ENCODE measurements at regions not wholly inside any gene's neighbourhood (a gene's known extent, or its start where the extent isn't known, plus 50 kb on each side); places are given as distances from the start of the nearest gene placed in this dataset.

- H3K36me3 Mint-ChIP-seq (ENCODE audit: low read depth), result no peaks in the 10 kb centered on the region
- H3K27ac Mint-ChIP-seq, result no peak overlapping the region
- ATAC-seq, result no peak
- no peaks in the 10 kb centered on the region for H3K9me3 ChIP-seq (ENCODE audit: control insufficient read depth, low read length, poor library complexity, severe bottlenecking)
- H3K4me3 Mint-ChIP-seq, result no peak overlapping the region
- no peak for DNase-seq
- no peaks in the 10 kb centered on the region for H3K27me3 Mint-ChIP-seq
- no peaks in the 10 kb centered on the region for H3K4me1 Mint-ChIP-seq
These were observed 2015.7 kb upstream of the LRRTM1 start for GRCh38 chr2:82320296-82320695.

GRCh38 chr2:82317012-82317411 is 2012.5 kb upstream of the LRRTM1 start:
- Mint-ChIP-seq H3K36me3 (ENCODE audit: low read depth) (no peaks in the 10 kb centered on the region), H3K4me1 (no peaks in the 10 kb centered on the region), H3K4me3 (no peak overlapping the region), H3K27ac (no peak overlapping the region), H3K27me3 (no peaks in the 10 kb centered on the region)
- no peaks in the 10 kb centered on the region for H3K9me3 ChIP-seq (ENCODE audit: control insufficient read depth, low read length, poor library complexity, severe bottlenecking)
- ATAC-seq (no peak), DNase-seq (no peak)

- Mint-ChIP-seq H3K27me3 (no peaks in the 10 kb centered on the region), H3K4me1 (no peaks in the 10 kb centered on the region), H3K27ac (no peak overlapping the region), H3K4me3 (no peak overlapping the region), H3K36me3 (ENCODE audit: low read depth) (no peaks in the 10 kb centered on the region)
- DNase-seq (no peak), ATAC-seq (no peak)
- no peaks in the 10 kb centered on the region for H3K9me3 ChIP-seq (ENCODE audit: control insufficient read depth, low read length, poor library complexity, severe bottlenecking)
These were observed 2012.0 kb upstream of the LRRTM1 start for GRCh38 chr2:82316586-82316985.

GRCh38 chr2:82314836-82315472 is 2010.4 kb upstream of the LRRTM1 start:
- H3K4me3 Mint-ChIP-seq, result no peak overlapping the region
- no peak for DNase-seq
- no peaks in the 10 kb centered on the region for H3K27me3 Mint-ChIP-seq
- no peaks in the 10 kb centered on the region for H3K4me1 Mint-ChIP-seq
- H3K9me3 ChIP-seq (ENCODE audit: control insufficient read depth, low read length, poor library complexity, severe bottlenecking), result no peaks in the 10 kb centered on the region
- no peaks in the 10 kb centered on the region for H3K36me3 Mint-ChIP-seq (ENCODE audit: low read depth)
- H3K27ac Mint-ChIP-seq, result no peak overlapping the region
- ATAC-seq, result no peak

GRCh38 chr2:82307511-82307910 is 2003.0 kb upstream of the LRRTM1 start:
- Mint-ChIP-seq H3K4me3 (no peak overlapping the region), H3K27me3 (no peaks in the 10 kb centered on the region), H3K4me1 (no peaks in the 10 kb centered on the region), H3K36me3 (ENCODE audit: low read depth) (no peaks in the 10 kb centered on the region), H3K27ac (no peak overlapping the region)
- DNase-seq (no peak), ATAC-seq (no peak)
- H3K9me3 ChIP-seq (ENCODE audit: control insufficient read depth, low read length, poor library complexity, severe bottlenecking), result peaks cover 3% of the 10 kb centered on the region

- H3K36me3 Mint-ChIP-seq (ENCODE audit: low read depth), result no peaks in the 10 kb centered on the region
- H3K4me3 Mint-ChIP-seq, result no peak overlapping the region
- no peaks in the 10 kb centered on the region for H3K27me3 Mint-ChIP-seq
- H3K9me3 ChIP-seq (ENCODE audit: control insufficient read depth, low read length, poor library complexity, severe bottlenecking), result peaks cover 3% of the 10 kb centered on the region
- no peak overlapping the region for H3K27ac Mint-ChIP-seq
- no peak for DNase-seq
- no peaks in the 10 kb centered on the region for H3K4me1 Mint-ChIP-seq
- ATAC-seq, result no peak
These were observed 1997.0 kb upstream of the LRRTM1 start for GRCh38 chr2:82301506-82301905.

- no peak overlapping the region for H3K4me3 Mint-ChIP-seq
- no peak overlapping the region for H3K27ac Mint-ChIP-seq
- DNase-seq (no peak), ATAC-seq (no peak)
- H3K9me3 ChIP-seq (ENCODE audit: control insufficient read depth, low read length, poor library complexity, severe bottlenecking), result no peaks in the 10 kb centered on the region
- H3K36me3 Mint-ChIP-seq (ENCODE audit: low read depth), result no peaks in the 10 kb centered on the region
- H3K27me3 Mint-ChIP-seq, result no peaks in the 10 kb centered on the region
- H3K4me1 Mint-ChIP-seq, result no peaks in the 10 kb centered on the region
These were observed 1984.9 kb upstream of the LRRTM1 start for GRCh38 chr2:82289446-82289845.

- no peaks in the 10 kb centered on the region for H3K36me3 Mint-ChIP-seq (ENCODE audit: low read depth)
- ATAC-seq (no peak), DNase-seq (no peak)
- H3K27me3 Mint-ChIP-seq, result no peaks in the 10 kb centered on the region
- H3K9me3 ChIP-seq (ENCODE audit: control insufficient read depth, low read length, poor library complexity, severe bottlenecking), result no peaks in the 10 kb centered on the region
- no peaks in the 10 kb centered on the region for H3K4me1 Mint-ChIP-seq
- H3K4me3 Mint-ChIP-seq, result no peak overlapping the region
- H3K27ac Mint-ChIP-seq, result no peak overlapping the region
These were observed 1978.5 kb upstream of the LRRTM1 start for GRCh38 chr2:82283075-82283474.

- no peaks in the 10 kb centered on the region for H3K4me1 Mint-ChIP-seq
- no peaks in the 10 kb centered on the region for H3K36me3 Mint-ChIP-seq (ENCODE audit: low read depth)
- no peak overlapping the region for H3K27ac Mint-ChIP-seq
- DNase-seq (no peak), ATAC-seq (no peak)
- no peak overlapping the region for H3K4me3 Mint-ChIP-seq
- no peaks in the 10 kb centered on the region for H3K9me3 ChIP-seq (ENCODE audit: control insufficient read depth, low read length, poor library complexity, severe bottlenecking)
- no peaks in the 10 kb centered on the region for H3K27me3 Mint-ChIP-seq
These were observed 1977.7 kb upstream of the LRRTM1 start for GRCh38 chr2:82282111-82282882.

- no peaks in the 10 kb centered on the region for H3K9me3 ChIP-seq (ENCODE audit: control insufficient read depth, low read length, poor library complexity, severe bottlenecking)
- H3K27ac Mint-ChIP-seq, result no peak overlapping the region
- H3K4me3 Mint-ChIP-seq, result no peak overlapping the region
- H3K36me3 Mint-ChIP-seq (ENCODE audit: low read depth), result no peaks in the 10 kb centered on the region
- no peak for DNase-seq
- no peak for ATAC-seq
- no peaks in the 10 kb centered on the region for H3K4me1 Mint-ChIP-seq
- H3K27me3 Mint-ChIP-seq, result no peaks in the 10 kb centered on the region
These were observed 1974.8 kb upstream of the LRRTM1 start for GRCh38 chr2:82279367-82279766.

GRCh38 chr2:82278416-82278815 is 1973.9 kb upstream of the LRRTM1 start:
- H3K27ac Mint-ChIP-seq, result no peak overlapping the region
- H3K27me3 Mint-ChIP-seq, result no peaks in the 10 kb centered on the region
- H3K4me3 Mint-ChIP-seq, result no peak overlapping the region
- no peaks in the 10 kb centered on the region for H3K4me1 Mint-ChIP-seq
- DNase-seq (no peak), ATAC-seq (no peak)
- H3K36me3 Mint-ChIP-seq (ENCODE audit: low read depth), result no peaks in the 10 kb centered on the region
- no peaks in the 10 kb centered on the region for H3K9me3 ChIP-seq (ENCODE audit: control insufficient read depth, low read length, poor library complexity, severe bottlenecking)

GRCh38 chr2:82275599-82275998 is 1971.0 kb upstream of the LRRTM1 start:
- Mint-ChIP-seq H3K4me1 (no peaks in the 10 kb centered on the region), H3K27ac (no peak overlapping the region), H3K4me3 (no peak overlapping the region), H3K27me3 (no peaks in the 10 kb centered on the region), H3K36me3 (ENCODE audit: low read depth) (no peaks in the 10 kb centered on the region)
- ATAC-seq, result no peak
- no peaks in the 10 kb centered on the region for H3K9me3 ChIP-seq (ENCODE audit: control insufficient read depth, low read length, poor library complexity, severe bottlenecking)
- DNase-seq, result no peak

GRCh38 chr2:82268446-82268845 is 1963.9 kb upstream of the LRRTM1 start:
- Mint-ChIP-seq H3K36me3 (ENCODE audit: low read depth) (no peaks in the 10 kb centered on the region), H3K4me3 (no peak overlapping the region), H3K4me1 (no peaks in the 10 kb centered on the region), H3K27ac (no peak overlapping the region), H3K27me3 (no peaks in the 10 kb centered on the region)
- DNase-seq, result no peak
- H3K9me3 ChIP-seq (ENCODE audit: control insufficient read depth, low read length, poor library complexity, severe bottlenecking), result no peaks in the 10 kb centered on the region
- no peak for ATAC-seq

- no peak for ATAC-seq
- Mint-ChIP-seq H3K4me1 (no peaks in the 10 kb centered on the region), H3K27me3 (no peaks in the 10 kb centered on the region), H3K36me3 (ENCODE audit: low read depth) (no peaks in the 10 kb centered on the region), H3K27ac (no peak overlapping the region), H3K4me3 (no peak overlapping the region)
- no peak for DNase-seq
- peaks cover 3% of the 10 kb centered on the region for H3K9me3 ChIP-seq (ENCODE audit: control insufficient read depth, low read length, poor library complexity, severe bottlenecking)
These were observed 1956.0 kb upstream of the LRRTM1 start for GRCh38 chr2:82260521-82260920.
